NB4 (cell line): ENCODE measurements at regions not wholly inside any gene's neighbourhood (a gene's known extent, or its start where the extent isn't known, plus 50 kb on each side); places are given as distances from the start of the nearest gene placed in this dataset.

ENCODE experiments used
- DNase-seq: peaks from one replicate; pipeline ENCODE4 v3.0.0; 2010; ENCODE audit warnings: low read depth
- H3K4me3 ChIP-seq: one replicate; pipeline ENCODE4 v1.5.1; 2011; ENCODE audit warnings: mild to moderate bottlenecking, low read depth, low read length, moderate library complexity
- CTCF ChIP-seq: IDR thresholded peaks from one replicate; pipeline ENCODE4 v1.5.1; 2012; ENCODE audit warnings: low read depth, low read length
- MAX ChIP-seq: IDR thresholded peaks from 2 replicates; pipeline ENCODE4 v1.6.1; 2011; ENCODE audit warnings: low read depth, low read length
- MYC ChIP-seq: IDR thresholded peaks from 2 replicates; pipeline ENCODE4 v1.6.1; 2011; ENCODE audit warnings: low read depth, low read length
- POLR2A ChIP-seq: IDR thresholded peaks from 2 replicates; pipeline ENCODE4 v1.6.1; 2011; ENCODE audit warnings: mild to moderate bottlenecking; ENCODE audit not compliant: insufficient read length; ENCODE audit errors: extremely low read depth

GRCh38 chr5:175819090-175819425 is 52.3 kb upstream of the CPLX2 start:
- H3K4me3 ChIP-seq: no peak overlapping the region
- no peak for TF ChIP-seq POLR2A
- DNase-seq: no peak

- TF ChIP-seq MYC: no peak
- no peak for TF ChIP-seq CTCF
- TF ChIP-seq POLR2A: no peak
- TF ChIP-seq MAX: no peak
- H3K4me3 ChIP-seq: no peak overlapping the region
- DNase-seq: no peak
These were observed 51.1 kb upstream of the CPLX2 start for GRCh38 chr5:175820230-175820629.
